ENCODE measurements at regions not wholly inside any gene's neighbourhood (a gene's known extent, or its start where the extent isn't known, plus 50 kb on each side); places are given as distances from the start of the nearest gene placed in this dataset.

- no peak for TF ChIP-seq CTCF (IDR thresholded peaks at IDR 0.05)
- TF ChIP-seq NR3C1 (IDR thresholded peaks at IDR 0.05) = no peak
- TF ChIP-seq BHLHE40 (IDR thresholded peaks at IDR 0.05; ENCODE audit: low read depth, low read length) = no peak
- no peak for TF ChIP-seq MAX (IDR thresholded peaks at IDR 0.05)
- no peak for TF ChIP-seq HOXB5 (CRISPR knock-in tag; IDR thresholded peaks at IDR 0.05)
- TF ChIP-seq POLR2AphosphoS2 (conservative IDR thresholded peaks at IDR 0.05; ENCODE audit: low read length) = no peak
- no peak for TF ChIP-seq POLR2A (IDR thresholded peaks at IDR 0.05; ENCODE audit: low read length)
- no peak for TF ChIP-seq MYC (IDR thresholded peaks at IDR 0.05; ENCODE audit: borderline replicate concordance, low read length)
- TF ChIP-seq JUN (IDR thresholded peaks at IDR 0.05) = no peak
- TF ChIP-seq TFCP2L1 (CRISPR knock-in tag; IDR thresholded peaks at IDR 0.05) = no peak
- TF ChIP-seq BCL3 (IDR thresholded peaks at IDR 0.05) = no peak
Measured at GRCh38 chr11:80441821-80442220, 1001.0 kb upstream of the TENM4 start.
